Type B pancreatic cell (in vitro differentiated cells): ENCODE measurements at regions not wholly inside any gene's neighbourhood (a gene's known extent, or its start where the extent isn't known, plus 50 kb on each side); places are given as distances from the start of the nearest gene placed in this dataset.

ENCODE experiments used
- DNase-seq: peaks from one replicate; pipeline ENCODE4 v3.0.0; 2021; ENCODE audit warnings: mixed read lengths; ENCODE audit not compliant: unreplicated experiment; ENCODE audit errors: extremely low spot score
- H3K27ac Mint-ChIP-seq: 2 replicates; pipeline ENCODE4 v1.8.0; 2021; ENCODE audit warnings: mild to moderate bottlenecking, mixed read lengths
- H3K27me3 Mint-ChIP-seq: 2 replicates; pipeline ENCODE4 v1.8.0; 2021; ENCODE audit warnings: mixed read lengths
- H3K36me3 Mint-ChIP-seq: 2 replicates; pipeline ENCODE4 v1.8.0; 2021; ENCODE audit warnings: mixed read lengths
- H3K4me1 Mint-ChIP-seq: one replicate; pipeline ENCODE4 v1.8.0; 2021; ENCODE audit warnings: mixed read lengths; ENCODE audit not compliant: unreplicated experiment
- H3K4me3 Mint-ChIP-seq: 2 replicates; pipeline ENCODE4 v1.8.0; 2021; ENCODE audit warnings: mild to moderate bottlenecking, mixed read lengths
- H3K9me3 Mint-ChIP-seq: 2 replicates; pipeline ENCODE4 v1.8.0; 2021; ENCODE audit warnings: mixed read lengths
- TF ChIP-seq, protein P1 (sequence below): fragments of 200-600 bp; sonication (generic); conservative IDR thresholded peaks from 2 replicates; pipeline ENCODE4 v1.5.0; 2021; ENCODE audit warnings: antibody characterized with exemption, mild to moderate bottlenecking

- peak; percentile 24 for DNase-seq
- TF ChIP-seq, protein P1, sequence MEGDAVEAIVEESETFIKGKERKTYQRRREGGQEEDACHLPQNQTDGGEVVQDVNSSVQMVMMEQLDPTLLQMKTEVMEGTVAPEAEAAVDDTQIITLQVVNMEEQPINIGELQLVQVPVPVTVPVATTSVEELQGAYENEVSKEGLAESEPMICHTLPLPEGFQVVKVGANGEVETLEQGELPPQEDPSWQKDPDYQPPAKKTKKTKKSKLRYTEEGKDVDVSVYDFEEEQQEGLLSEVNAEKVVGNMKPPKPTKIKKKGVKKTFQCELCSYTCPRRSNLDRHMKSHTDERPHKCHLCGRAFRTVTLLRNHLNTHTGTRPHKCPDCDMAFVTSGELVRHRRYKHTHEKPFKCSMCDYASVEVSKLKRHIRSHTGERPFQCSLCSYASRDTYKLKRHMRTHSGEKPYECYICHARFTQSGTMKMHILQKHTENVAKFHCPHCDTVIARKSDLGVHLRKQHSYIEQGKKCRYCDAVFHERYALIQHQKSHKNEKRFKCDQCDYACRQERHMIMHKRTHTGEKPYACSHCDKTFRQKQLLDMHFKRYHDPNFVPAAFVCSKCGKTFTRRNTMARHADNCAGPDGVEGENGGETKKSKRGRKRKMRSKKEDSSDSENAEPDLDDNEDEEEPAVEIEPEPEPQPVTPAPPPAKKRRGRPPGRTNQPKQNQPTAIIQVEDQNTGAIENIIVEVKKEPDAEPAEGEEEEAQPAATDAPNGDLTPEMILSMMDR = no peak
- H3K9me3 Mint-ChIP-seq = no peaks in the 10 kb centered on the region
- peaks cover 60% of the 10 kb centered on the region for H3K27me3 Mint-ChIP-seq
- H3K36me3 Mint-ChIP-seq = no peaks in the 10 kb centered on the region
- no peaks in the 10 kb centered on the region for H3K4me1 Mint-ChIP-seq
- no peak overlapping the region for H3K27ac Mint-ChIP-seq
- no peak overlapping the region for H3K4me3 Mint-ChIP-seq
These were observed 112.2 kb upstream of the GPR26 start for GRCh38 chr10:123553810-123554430.

DNA sequence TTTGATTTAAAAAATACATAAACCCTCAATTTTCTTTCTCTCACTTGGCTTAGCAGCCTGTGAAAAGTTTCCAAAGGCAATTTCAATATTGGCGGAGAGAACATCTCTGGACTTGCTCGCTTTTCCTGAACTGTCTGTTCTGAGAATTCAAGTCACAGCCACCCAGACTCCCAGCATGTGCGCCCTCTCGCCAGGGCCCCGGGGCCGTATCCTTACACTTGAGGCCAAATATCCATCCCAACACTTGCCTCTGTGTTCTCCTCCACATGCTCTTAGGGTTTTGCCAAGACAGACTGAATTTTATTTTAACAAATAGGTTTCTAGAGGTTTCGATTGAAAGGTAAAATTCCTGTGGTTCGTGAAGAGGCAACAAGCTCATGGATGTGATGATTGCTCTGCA, 111.5 kb upstream of the GPR26 start:
- peaks cover 61% of the 10 kb centered on the region for H3K27me3 Mint-ChIP-seq
- TF ChIP-seq, protein P1 = no peak
- DNase-seq = peak; percentile 54
- H3K4me1 Mint-ChIP-seq = no peaks in the 10 kb centered on the region
- H3K27ac Mint-ChIP-seq = no peak overlapping the region
- H3K36me3 Mint-ChIP-seq = no peaks in the 10 kb centered on the region
- no peaks in the 10 kb centered on the region for H3K9me3 Mint-ChIP-seq
- H3K4me3 Mint-ChIP-seq = no peak overlapping the region

GRCh38 chr10:123555616-123556015, 110.5 kb upstream of the GPR26 start:
- peaks cover 65% of the 10 kb centered on the region for H3K27me3 Mint-ChIP-seq
- no peak overlapping the region for H3K4me3 Mint-ChIP-seq
- no peaks in the 10 kb centered on the region for H3K9me3 Mint-ChIP-seq
- TF ChIP-seq, protein P1 = no peak
- DNase-seq = peak; percentile 39
- no peaks in the 10 kb centered on the region for H3K36me3 Mint-ChIP-seq
- no peak overlapping the region for H3K27ac Mint-ChIP-seq
- H3K4me1 Mint-ChIP-seq = no peaks in the 10 kb centered on the region

DNA sequence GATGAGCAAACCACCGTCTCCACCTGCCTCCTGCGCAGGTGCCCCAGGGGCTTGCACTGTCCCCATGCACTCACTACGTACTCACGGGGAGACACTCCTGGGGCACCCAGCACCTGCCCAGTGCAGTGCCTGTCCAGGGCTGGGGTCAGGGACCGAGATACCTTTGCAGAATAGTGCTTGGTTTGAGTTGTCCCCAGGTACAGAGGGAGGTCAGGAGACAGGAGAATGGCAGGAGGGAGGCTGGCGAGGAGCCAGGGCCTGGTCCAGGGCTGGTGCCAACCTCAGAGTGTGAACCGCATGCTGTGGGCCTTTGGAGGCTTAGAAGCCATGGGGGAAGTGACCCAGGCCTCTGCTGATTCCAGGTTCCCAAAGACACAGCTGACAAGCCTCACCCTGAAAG, 110.1 kb upstream of the GPR26 start:
- Mint-ChIP-seq H3K4me1 (no peaks in the 10 kb centered on the region), H3K9me3 (no peaks in the 10 kb centered on the region), H3K36me3 (no peaks in the 10 kb centered on the region), H3K27ac (no peak overlapping the region), H3K27me3 (peaks cover 67% of the 10 kb centered on the region), H3K4me3 (no peak overlapping the region)
- DNase-seq = peak; percentile 53
- TF ChIP-seq, protein P1 = no peak

DNA sequence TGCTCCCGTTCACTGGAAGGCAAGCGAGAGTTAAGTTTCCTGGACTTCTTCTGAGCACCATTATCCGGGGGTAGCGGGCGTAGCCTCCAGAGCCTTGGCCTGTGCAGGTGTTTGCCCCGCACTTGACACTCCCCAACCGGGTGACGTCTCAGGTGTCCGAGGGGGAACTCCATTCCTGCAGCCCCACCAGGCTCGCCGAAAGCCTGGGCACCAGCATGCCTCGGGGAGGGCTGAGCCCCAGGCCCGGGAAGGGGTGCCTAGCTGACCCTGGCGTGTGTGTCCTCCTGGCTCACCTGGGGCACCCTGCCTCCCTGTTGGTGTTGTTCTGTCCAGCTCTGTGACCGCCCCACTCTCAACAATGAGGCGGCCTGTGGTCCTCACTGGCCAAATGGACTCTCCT, 109.4 kb upstream of the GPR26 start:
- H3K27ac Mint-ChIP-seq = no peak overlapping the region
- H3K36me3 Mint-ChIP-seq = no peaks in the 10 kb centered on the region
- peak; percentile 58 for DNase-seq
- H3K27me3 Mint-ChIP-seq = peaks cover 68% of the 10 kb centered on the region
- no peak overlapping the region for H3K4me3 Mint-ChIP-seq
- no peaks in the 10 kb centered on the region for H3K4me1 Mint-ChIP-seq
- TF ChIP-seq, protein P1 = no peak
- H3K9me3 Mint-ChIP-seq = no peaks in the 10 kb centered on the region
